ENCODE measurements at regions not wholly inside any gene's neighbourhood (a gene's known extent, or its start where the extent isn't known, plus 50 kb on each side); places are given as distances from the start of the nearest gene placed in this dataset.

DNA sequence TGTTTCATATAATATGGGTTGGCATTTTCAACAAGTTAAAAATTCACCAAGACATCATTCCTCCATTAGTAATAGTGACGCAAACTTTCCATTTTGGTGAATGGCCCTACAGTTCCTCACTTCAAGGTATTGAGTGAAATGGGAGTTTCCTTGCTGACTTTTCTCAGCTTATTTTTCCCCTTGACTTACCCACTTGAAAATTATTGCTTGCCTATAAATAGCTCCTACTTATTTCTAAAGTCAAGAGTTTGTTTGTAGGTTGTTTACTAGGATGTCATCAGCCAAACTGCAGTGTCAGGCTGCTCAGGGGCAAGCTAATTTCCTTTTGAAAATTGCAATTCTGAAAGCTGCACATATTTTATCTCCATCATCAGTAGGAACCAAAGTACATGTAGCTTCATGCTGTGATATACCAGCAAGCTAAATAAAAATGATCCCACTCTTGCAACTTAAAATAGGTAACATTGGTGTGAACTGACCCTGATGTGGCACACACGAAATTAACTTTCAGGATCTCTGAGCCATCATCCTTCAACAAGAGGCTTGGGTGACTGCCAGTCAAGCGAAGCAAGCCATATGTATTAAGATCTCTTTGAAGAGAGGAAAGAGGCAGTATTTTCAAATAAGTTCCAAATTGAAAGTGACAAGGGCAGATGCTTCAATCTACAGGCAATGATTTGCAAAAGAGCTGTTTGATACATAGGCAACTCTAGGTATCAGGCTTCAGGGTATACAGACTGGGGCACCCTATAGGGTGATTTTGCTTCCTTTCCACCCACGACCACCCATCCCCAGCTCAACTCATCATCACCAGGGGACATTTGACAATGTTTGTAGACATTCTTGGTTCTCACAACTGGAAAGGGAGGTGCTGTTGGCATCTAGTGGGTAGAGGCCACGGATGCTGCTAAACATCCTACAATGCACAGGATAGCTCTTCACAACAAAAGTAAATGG, 66.8 kb upstream of the RASGRP1 start:
- Histone ChIP-seq H3K27ac (no peak overlapping the region), H3K4me1 (no peaks in the 10 kb centered on the region), H3K9me3 (no peaks in the 10 kb centered on the region), H3K36me3 (no peaks in the 10 kb centered on the region), H3K4me3 (no peak overlapping the region), H3K27me3 (no peaks in the 10 kb centered on the region)
- ATAC-seq: no peak
- intact Hi-C loops (cut with DNase I; ENCODE audit: low total_unique reads): no loop called here
- no peak for DNase-seq
- in situ Hi-C loops (cut with MboI; ENCODE audit: low sequenced_read_pairs in 4 of 4): no loop called here
- TF ChIP-seq POLR2A (IDR thresholded peaks at IDR 0.05): no peak
- TF ChIP-seq CTCF (IDR thresholded peaks at IDR 0.05 in 4 of 5, conservative IDR thresholded peaks at IDR 0.05 in 1 of 5): no peak

- H3K4me1 ChIP-seq: no peaks in the 10 kb centered on the region
- no peak for TF ChIP-seq CTCF (IDR thresholded peaks at IDR 0.05 in 4 of 5, conservative IDR thresholded peaks at IDR 0.05 in 1 of 5)
- in situ Hi-C loops (cut with MboI; ENCODE audit: low sequenced_read_pairs in 4 of 4) (no loop called here), intact Hi-C loops (cut with DNase I; ENCODE audit: low total_unique reads) (no loop called here)
- no peaks in the 10 kb centered on the region for H3K27me3 ChIP-seq
- no peak overlapping the region for H3K27ac ChIP-seq
- H3K9me3 ChIP-seq: no peaks in the 10 kb centered on the region
- ATAC-seq (no peak), DNase-seq (no peak)
- no peak overlapping the region for H3K4me3 ChIP-seq
- no peaks in the 10 kb centered on the region for H3K36me3 ChIP-seq
Observed at GRCh38 chr15:38635170-38635569, 70.6 kb upstream of the RASGRP1 start.

DNA sequence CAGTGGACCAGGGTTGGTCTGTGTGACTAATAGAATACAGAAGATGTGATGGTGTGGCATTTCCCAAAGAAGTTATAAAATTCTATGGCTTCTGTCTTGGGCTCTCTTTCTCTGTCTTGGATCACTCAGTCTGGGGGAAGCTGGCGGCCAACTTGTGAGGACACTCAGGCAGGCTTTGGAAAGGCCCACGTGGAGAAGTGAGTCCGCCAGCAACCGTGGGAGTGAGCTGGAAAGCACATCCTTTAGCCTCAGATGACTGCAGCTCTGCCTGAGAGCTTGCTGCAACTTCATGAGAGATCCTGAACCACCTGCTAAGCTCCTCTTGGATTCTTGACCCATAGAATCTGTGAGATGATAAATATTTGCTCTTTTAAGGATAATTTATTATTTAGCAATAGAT, 72.0 kb upstream of the RASGRP1 start:
- Histone ChIP-seq H3K9me3 (no peaks in the 10 kb centered on the region), H3K36me3 (no peaks in the 10 kb centered on the region), H3K4me3 (no peak overlapping the region), H3K27ac (no peak overlapping the region), H3K4me1 (no peaks in the 10 kb centered on the region), H3K27me3 (no peaks in the 10 kb centered on the region)
- no peak for DNase-seq
- in situ Hi-C loops (cut with MboI; ENCODE audit: low sequenced_read_pairs in 4 of 4): no loop called here
- TF ChIP-seq POLR2A (IDR thresholded peaks at IDR 0.05) (no peak), CTCF (IDR thresholded peaks at IDR 0.05 in 4 of 5, conservative IDR thresholded peaks at IDR 0.05 in 1 of 5) (no peak)
- intact Hi-C loops (cut with DNase I; ENCODE audit: low total_unique reads): no loop called here
- ATAC-seq: no peak

DNA sequence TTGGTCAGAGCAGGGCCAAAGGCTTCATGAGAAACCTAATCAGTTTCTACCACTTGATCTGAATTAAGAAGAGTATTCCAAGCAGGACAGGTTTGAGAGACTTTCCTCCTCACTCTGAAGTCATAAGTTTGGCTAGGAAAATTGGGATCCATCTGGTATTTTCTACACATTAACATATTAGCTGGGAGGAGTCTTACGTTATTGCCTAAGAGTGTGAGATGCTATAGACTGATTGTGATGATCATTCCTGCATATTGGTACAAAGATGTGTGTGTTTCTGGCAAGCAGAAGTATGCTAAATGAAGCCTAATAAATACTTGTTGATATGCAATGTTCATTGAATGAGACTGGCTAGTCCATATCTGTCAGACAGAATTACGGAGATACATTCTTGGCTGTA, 73.5 kb upstream of the RASGRP1 start:
- no peaks in the 10 kb centered on the region for H3K27me3 ChIP-seq
- H3K27ac ChIP-seq: no peak overlapping the region
- TF ChIP-seq CTCF (IDR thresholded peaks at IDR 0.05 in 4 of 5, conservative IDR thresholded peaks at IDR 0.05 in 1 of 5) (no peak), POLR2A (IDR thresholded peaks at IDR 0.05) (no peak)
- DNase-seq (no peak), ATAC-seq (no peak)
- no peaks in the 10 kb centered on the region for H3K9me3 ChIP-seq
- H3K36me3 ChIP-seq: no peaks in the 10 kb centered on the region
- intact Hi-C loops (cut with DNase I; ENCODE audit: low total_unique reads): no loop called here
- in situ Hi-C loops (cut with MboI; ENCODE audit: low sequenced_read_pairs in 4 of 4): no loop called here
- H3K4me1 ChIP-seq: no peaks in the 10 kb centered on the region
- no peak overlapping the region for H3K4me3 ChIP-seq
